ENCODE measurements at regions not wholly inside any gene's neighbourhood (a gene's known extent, or its start where the extent isn't known, plus 50 kb on each side); places are given as distances from the start of the nearest gene placed in this dataset.

- TF ChIP-seq UBTF (IDR thresholded peaks at IDR 0.05; ENCODE audit: borderline replicate concordance in 1 of 2, low read depth in 2 of 2, low read length in 2 of 2), result 0 out of 4 replicates have a peak, but pooled peaks of 1 of the 2 experiments have one; percentile 31
- TF ChIP-seq CHD2 (IDR thresholded peaks at IDR 0.05; ENCODE audit: low read depth, low read length), result no peak
- no peak for TF ChIP-seq SMAD4 (CRISPR knock-in tag; conservative IDR thresholded peaks at IDR 0.05)
- no peak for TF ChIP-seq JUNB (CRISPR knock-in tag; conservative IDR thresholded peaks at IDR 0.05)
- TF ChIP-seq ELF1 (tag; IDR thresholded peaks at IDR 0.05), result 0 out of 2 replicates have a peak, but pooled peaks have one; percentile 13
- no peak for TF ChIP-seq MECOM (CRISPR knock-in tag; IDR thresholded peaks at IDR 0.05)
- TF ChIP-seq TEAD1 (CRISPR knock-in tag; IDR thresholded peaks at IDR 0.05), result no peak
- no peak for TF ChIP-seq SRSF3 (IDR thresholded peaks at IDR 0.05; ENCODE audit: insufficient read depth, low read length)
- TF ChIP-seq CHAMP1 (IDR thresholded peaks at IDR 0.05), result no peak
- TF ChIP-seq HMGXB4 (CRISPR knock-in tag; IDR thresholded peaks at IDR 0.05), result no peak
- no peak for TF ChIP-seq BRF1 (IDR thresholded peaks at IDR 0.05; ENCODE audit: borderline replicate concordance, extremely low read depth, insufficient read length)
- TF ChIP-seq THAP7 (CRISPR knock-in tag; IDR thresholded peaks at IDR 0.05), result no peak
- no peak for TF ChIP-seq GABPB1 (CRISPR knock-in tag; IDR thresholded peaks at IDR 0.05)
- TF ChIP-seq MED1 (CRISPR knock-in tag; IDR thresholded peaks at IDR 0.05; ENCODE audit: borderline replicate concordance), result no peak
- TF ChIP-seq HMG20A (CRISPR knock-in tag; conservative IDR thresholded peaks at IDR 0.05), result no peak
- TF ChIP-seq ZKSCAN3 (CRISPR knock-in tag; IDR thresholded peaks at IDR 0.05), result no peak
- no peak for TF ChIP-seq PRPF4 (IDR thresholded peaks at IDR 0.05; ENCODE audit: insufficient read depth, low read depth, low read length, poor library complexity, severe bottlenecking)
- no peak for TF ChIP-seq THRAP3 (IDR thresholded peaks at IDR 0.05; ENCODE audit: borderline replicate concordance)
- TF ChIP-seq ATF7 (IDR thresholded peaks at IDR 0.05), result no peak
- no peak for TF ChIP-seq ZNF354B (CRISPR knock-in tag; IDR thresholded peaks at IDR 0.05)
- TF ChIP-seq LARP7 (IDR thresholded peaks at IDR 0.05), result no peak
- no peak for TF ChIP-seq ZFP1 (CRISPR knock-in tag; IDR thresholded peaks at IDR 0.05)
- no peak for TF ChIP-seq MAFG (tag; conservative IDR thresholded peaks at IDR 0.05)
These were observed 212.7 kb upstream of the SAMSN1 start (continued) for GRCh38 chr21:14758849-14759248.

Data from K562 (cell line).